HCT116 (cell line): ENCODE measurements at regions not wholly inside any gene's neighbourhood (a gene's known extent, or its start where the extent isn't known, plus 50 kb on each side); places are given as distances from the start of the nearest gene placed in this dataset.

Experiments used
- ATAC-seq: fragments of 200-7000 bp; cut with Tn5 transposase; 2 replicates; pipeline ENCODE4 v1.9.1; 2020; ENCODE audit warnings: mild to moderate bottlenecking, moderate library complexity
- BruUV-seq: library from RNA; stranded (reverse); fragments of 400-500 nt; replicated peaks from 2 replicates; lab custom pipeline; 2021; lab: Mats Ljungman, UMichigan
- CTCF ChIA-PET: fragments of 300-600 bp; sonication (Branson Sonifier 250); formaldehyde crosslinking; loops from one replicate; lab custom pipeline; 2021; ENCODE audit warnings: antibody characterized with exemption; lab: Charles Lee
- POLR2A ChIA-PET: fragments of 300-600, 350-600 bp; sonication (Branson Sonifier 250); formaldehyde crosslinking; loops from one replicate; lab custom pipeline; 2021; ENCODE audit warnings: antibody characterized with exemption; lab: Charles Lee
- RAD21 ChIA-PET, 2 experiments: fragments of 300-600 bp; sonication (Branson Sonifier 250); formaldehyde crosslinking; loops; one replicate each; lab custom pipeline; 2023; ENCODE audit warnings: low total read pairs in 2 of 2; ENCODE audit not compliant: uncharacterized antibody in 2 of 2, unreplicated experiment in 2 of 2, low non-redundant PET in 1 of 2; lab: Charles Lee
- DNase-seq: peaks from one replicate; pipeline ENCODE4 v3.0.0-alpha.2; 2010; ENCODE audit warnings: low read depth, low spot score
- H2AFZ ChIP-seq: fragments of 200-600 bp; shearing (Covaris generic), sonication (generic); 2 replicates; pipeline ENCODE4 v1.6.1; 2017; ENCODE audit warnings: low read depth, mixed run types, mixed read lengths, antibody characterized with exemption, low read length; ENCODE audit not compliant: poor library complexity, severe bottlenecking
- H3K27ac ChIP-seq: 2 replicates; pipeline ENCODE4 v1.5.1; 2012; ENCODE audit warnings: low read depth, low read length
- H3K27me3 ChIP-seq: fragments of 200-600 bp; sonication (generic); 2 replicates; pipeline ENCODE4 v1.6.1; 2016; ENCODE audit warnings: mixed run types, low read length, mixed read lengths; ENCODE audit not compliant: insufficient read depth
- H3K36me3 ChIP-seq, 2 experiments: fragments of 200-500 bp in 1 of 2; fragments of 200-600 bp in 1 of 2; sonication (Bioruptor generic) in 1 of 2; sonication (generic) in 1 of 2; 2 replicates each; pipeline versions ENCODE4 v1.5.1 to v1.6.1; 2014 to 2016; ENCODE audit warnings: low read length in 2 of 2, inconsistent platforms in 1 of 2, mixed read lengths in 1 of 2, mixed run types in 1 of 2; ENCODE audit not compliant: insufficient read depth in 2 of 2, control insufficient read depth in 1 of 2
- H3K4me1 ChIP-seq, 2 experiments: fragments of 200-600 bp in 1 of 2; sonication (generic) in 1 of 2; 2 replicates each; pipeline versions ENCODE4 v1.5.1 to v1.6.1; 2012 to 2017; ENCODE audit warnings: low read length in 2 of 2, inconsistent platforms in 1 of 2, mild to moderate bottlenecking in 1 of 2, mixed read lengths in 1 of 2, mixed run types in 1 of 2, moderate library complexity in 1 of 2; ENCODE audit not compliant: insufficient read depth in 2 of 2, control insufficient read depth in 1 of 2
- H3K4me2 ChIP-seq: fragments of 200-600 bp; sonication (generic); 2 replicates; pipeline ENCODE4 v1.6.1; 2017; ENCODE audit warnings: mixed run types, low read length, mixed read lengths
- H3K4me3 ChIP-seq, 2 experiments: fragments of 200-600 bp in 1 of 2; sonication (generic) in 1 of 2; replicated peaks in 1 of 2; 2 replicates each; pipeline ENCODE4 v1.5.1; 2011 to 2016; ENCODE audit warnings: low read length in 2 of 2, control low read depth in 1 of 2, low read depth in 1 of 2, mild to moderate bottlenecking in 1 of 2, mixed read lengths in 1 of 2, mixed run types in 1 of 2
- H3K79me2 ChIP-seq: fragments of 200-600 bp; sonication (generic); 2 replicates; pipeline ENCODE4 v1.6.1; 2017; ENCODE audit warnings: mild to moderate bottlenecking, mixed run types, low read length, moderate library complexity, mixed read lengths; ENCODE audit not compliant: insufficient read depth
- H3K9ac ChIP-seq: fragments of 200-600 bp; sonication (generic); 2 replicates; pipeline ENCODE4 v1.6.1; 2016; ENCODE audit warnings: low read length, mixed read lengths
- H3K9me2 ChIP-seq: fragments of 200-600 bp; sonication (generic), shearing (Covaris generic); 2 replicates; pipeline ENCODE4 v1.6.1; 2017; ENCODE audit warnings: mixed run types, mild to moderate bottlenecking, moderate library complexity; ENCODE audit not compliant: insufficient read depth
- H3K9me3 ChIP-seq, 2 experiments: fragments of 200-500 bp in 1 of 2; fragments of 200-600 bp in 1 of 2; sonication (Bioruptor generic) in 1 of 2; sonication (generic) in 1 of 2; 2 replicates each; pipeline ENCODE4 v1.6.1; 2014 to 2017; ENCODE audit warnings: low read length in 2 of 2, mixed read lengths in 2 of 2, inconsistent platforms in 1 of 2, low read depth in 1 of 2, mild to moderate bottlenecking in 1 of 2, mixed run types in 1 of 2, moderate library complexity in 1 of 2; ENCODE audit not compliant: control insufficient read depth in 1 of 2, insufficient read depth in 1 of 2
- H4K20me1 ChIP-seq: fragments of 200-600 bp; sonication (generic), shearing (Covaris generic); 2 replicates; pipeline ENCODE4 v1.6.1; 2017; ENCODE audit warnings: mixed run types, mild to moderate bottlenecking, moderate library complexity; ENCODE audit not compliant: insufficient read depth
- ATF3 ChIP-seq: IDR thresholded peaks from 2 replicates; pipeline ENCODE4 v1.6.1; 2012
- CEBPB ChIP-seq: IDR thresholded peaks from 2 replicates; pipeline ENCODE4 v1.6.1; 2012; ENCODE audit warnings: low read depth
- ELF1 ChIP-seq: IDR thresholded peaks from 2 replicates; pipeline ENCODE4 v1.6.1; 2012; ENCODE audit warnings: low read depth, borderline replicate concordance
- EZH2 ChIP-seq: fragments of 200-600 bp; sonication (generic); IDR thresholded peaks from 2 replicates; pipeline ENCODE4 v1.6.1; 2017; ENCODE audit warnings: antibody characterized with exemption, mixed run types
- FOSL1 ChIP-seq: IDR thresholded peaks from 2 replicates; pipeline ENCODE4 v1.6.1; 2012; ENCODE audit warnings: low read depth
- MAX ChIP-seq: IDR thresholded peaks from 2 replicates; pipeline ENCODE4 v1.6.1; 2012
- POLR2AphosphoS5 ChIP-seq: IDR thresholded peaks from 2 replicates; pipeline ENCODE4 v1.6.1; 2011; ENCODE audit warnings: mild to moderate bottlenecking, low read depth, low read length, moderate library complexity
- RAD21 ChIP-seq: IDR thresholded peaks from 2 replicates; pipeline ENCODE4 v1.6.1; 2012; ENCODE audit warnings: low read depth, mild to moderate bottlenecking
- SIN3A ChIP-seq: IDR thresholded peaks from 2 replicates; pipeline ENCODE4 v1.6.1; 2012; ENCODE audit warnings: low read depth
- SRF ChIP-seq: IDR thresholded peaks from 2 replicates; pipeline ENCODE4 v1.6.1; 2012; ENCODE audit warnings: low read depth
- TCF7L2 ChIP-seq: IDR thresholded peaks from 2 replicates; pipeline ENCODE4 v1.7.0; 2011; ENCODE audit warnings: borderline replicate concordance, inconsistent platforms; ENCODE audit not compliant: insufficient read depth, insufficient read length; ENCODE audit errors: extremely low read depth
- YY1 ChIP-seq: IDR thresholded peaks from 2 replicates; pipeline ENCODE4 v1.6.1; 2011; ENCODE audit warnings: low read length, low read depth, moderate library complexity, mild to moderate bottlenecking; ENCODE audit not compliant: insufficient replicate concordance; ENCODE audit errors: extremely low read depth
- intact Hi-C: fragments of 100-400 bp; cut with micrococcal nuclease; formaldehyde crosslinking; loops from 2 replicates; pipeline ENCODE4 v1.10.0; 2022
- TF ChIP-seq, protein P1 (sequence below): IDR thresholded peaks from 2 replicates; pipeline ENCODE4 v1.6.1; 2011; ENCODE audit warnings: mild to moderate bottlenecking, low read length, moderate library complexity; ENCODE audit not compliant: insufficient replicate concordance; ENCODE audit errors: extremely low read depth

DNA sequence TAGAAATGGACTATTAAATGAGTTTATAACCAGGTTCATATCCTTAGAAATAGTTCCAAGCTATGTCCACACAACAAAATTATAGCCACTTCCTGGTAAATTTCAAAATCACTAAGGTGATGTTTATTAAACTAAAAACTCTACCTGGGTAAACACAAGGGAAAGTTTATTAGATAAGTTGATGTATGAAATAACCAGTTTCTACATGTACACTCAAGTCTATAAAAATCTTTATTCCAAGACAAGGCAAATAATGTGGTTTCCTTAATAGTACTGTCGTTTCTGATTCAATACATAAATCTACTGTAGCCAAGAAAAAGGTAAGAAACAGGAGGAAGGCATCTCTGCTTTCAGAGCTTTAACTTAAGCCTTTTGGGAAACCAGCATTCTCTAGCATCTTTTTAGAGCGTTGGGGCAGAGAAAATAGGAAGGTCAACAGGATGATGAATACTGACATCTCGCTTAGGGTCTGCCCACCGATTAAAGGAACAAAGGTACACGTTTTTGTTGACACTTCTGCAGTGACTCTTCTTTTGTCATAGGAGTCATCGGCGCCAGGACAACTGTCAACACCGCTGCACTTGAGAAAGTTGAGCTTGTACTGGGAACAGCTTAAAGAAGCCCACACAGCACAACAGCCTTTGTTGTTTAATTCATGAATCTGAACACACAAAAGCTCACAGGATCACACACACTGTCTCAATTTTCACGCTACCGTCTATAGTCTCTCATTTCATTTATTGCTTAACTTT is 513.6 kb downstream of the SLCO4C1 start:
- H3K9me3 ChIP-seq = no peaks in the 10 kb centered on the region
- intact Hi-C loops = no loop called here
- no peaks in the 10 kb centered on the region for H3K27me3 ChIP-seq
- H2AFZ ChIP-seq = no peak overlapping the region
- BruUV-seq = no TSS peak
- H3K9me2 ChIP-seq = no peaks in the 10 kb centered on the region
- no peaks in the 10 kb centered on the region for H3K79me2 ChIP-seq
- CTCF ChIA-PET = no interaction called here
- H3K9ac ChIP-seq = no peak overlapping the region
- RAD21 ChIA-PET = no interaction called here
- ATAC-seq (no peak), DNase-seq (no peak)
- no peaks in the 10 kb centered on the region for H3K4me1 ChIP-seq
- no peaks in the 10 kb centered on the region for H4K20me1 ChIP-seq
- H3K27ac ChIP-seq = no peak overlapping the region
- no peak overlapping the region for H3K4me2 ChIP-seq
- H3K4me3 ChIP-seq = no peak overlapping the region
- POLR2A ChIA-PET = no interaction called here
- TF ChIP-seq EZH2 = no peak
- TF ChIP-seq MAX = no peak
- no peak for TF ChIP-seq POLR2AphosphoS5
- TF ChIP-seq RAD21 = no peak
- TF ChIP-seq CEBPB = no peak
- no peak for TF ChIP-seq ATF3
- no peak for TF ChIP-seq YY1
- TF ChIP-seq, protein P1, sequence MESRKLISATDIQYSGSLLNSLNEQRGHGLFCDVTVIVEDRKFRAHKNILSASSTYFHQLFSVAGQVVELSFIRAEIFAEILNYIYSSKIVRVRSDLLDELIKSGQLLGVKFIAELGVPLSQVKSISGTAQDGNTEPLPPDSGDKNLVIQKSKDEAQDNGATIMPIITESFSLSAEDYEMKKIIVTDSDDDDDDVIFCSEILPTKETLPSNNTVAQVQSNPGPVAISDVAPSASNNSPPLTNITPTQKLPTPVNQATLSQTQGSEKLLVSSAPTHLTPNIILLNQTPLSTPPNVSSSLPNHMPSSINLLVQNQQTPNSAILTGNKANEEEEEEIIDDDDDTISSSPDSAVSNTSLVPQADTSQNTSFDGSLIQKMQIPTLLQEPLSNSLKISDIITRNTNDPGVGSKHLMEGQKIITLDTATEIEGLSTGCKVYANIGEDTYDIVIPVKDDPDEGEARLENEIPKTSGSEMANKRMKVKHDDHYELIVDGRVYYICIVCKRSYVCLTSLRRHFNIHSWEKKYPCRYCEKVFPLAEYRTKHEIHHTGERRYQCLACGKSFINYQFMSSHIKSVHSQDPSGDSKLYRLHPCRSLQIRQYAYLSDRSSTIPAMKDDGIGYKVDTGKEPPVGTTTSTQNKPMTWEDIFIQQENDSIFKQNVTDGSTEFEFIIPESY = no peak
- TF ChIP-seq SIN3A = no peak
- TF ChIP-seq ELF1 = no peak
- no peak for TF ChIP-seq TCF7L2
- TF ChIP-seq FOSL1 = no peak
- TF ChIP-seq SRF = no peak
- no peaks in the 10 kb centered on the region for H3K36me3 ChIP-seq
